ENCODE measurements at regions not wholly inside any gene's neighbourhood (a gene's known extent, or its start where the extent isn't known, plus 50 kb on each side); places are given as distances from the start of the nearest gene placed in this dataset.

- Histone ChIP-seq H2BK15ac (ENCODE audit: low read depth, low read length) (no peak overlapping the region), H3K9me3 (ENCODE audit: control insufficient read depth, low read depth, low read length) (no peaks in the 10 kb centered on the region), H2BK12ac (ENCODE audit: insufficient read length, low read depth, low read length) (no peak overlapping the region), H3K23ac (ENCODE audit: insufficient read length, low read depth, low read length) (no peak overlapping the region), H4K5ac (ENCODE audit: insufficient read length, low read depth, low read length) (no peak overlapping the region), H3K79me2 (ENCODE audit: insufficient read depth, low read length) (no peaks in the 10 kb centered on the region), H4K8ac (replicated peaks; ENCODE audit: insufficient read length, low read depth, low read length) (no peak overlapping the region), H3K56ac (ENCODE audit: insufficient read length, low read depth, low read length) (no peak overlapping the region), H2AK5ac (ENCODE audit: insufficient read length, low read length) (no peak overlapping the region), H3K14ac (ENCODE audit: insufficient read depth, low read length) (no peak overlapping the region; the same call in 1 of the 2 replicates), H3K9ac (ENCODE audit: extremely low read depth, insufficient read length, low read length) (no peak overlapping the region), H3K4ac (ENCODE audit: low read depth, low read length) (no peak overlapping the region), H3K79me1 (ENCODE audit: insufficient read depth, low read depth, low read length, poor library complexity, severe bottlenecking) (no peaks in the 10 kb centered on the region), H4K91ac (ENCODE audit: insufficient read length, low read depth, low read length) (no peak overlapping the region), H2BK20ac (ENCODE audit: low read depth, low read length, poor library complexity, severe bottlenecking) (no peak overlapping the region), H3K27ac (ENCODE audit: insufficient read length, low read depth, low read length) (no peak overlapping the region), H3T11ph (ENCODE audit: low read length) (no peak overlapping the region), H2AFZ (ENCODE audit: low read length) (no peak overlapping the region), H4K20me1 (ENCODE audit: control insufficient read depth, insufficient read depth, insufficient read length) (no peaks in the 10 kb centered on the region), H3K18ac (ENCODE audit: insufficient read length, low read depth, low read length) (no peak overlapping the region), H3K4me1 (ENCODE audit: insufficient read depth, low read length) (no peaks in the 10 kb centered on the region), H3K4me2 (ENCODE audit: insufficient read depth, insufficient read length, low read length) (no peak overlapping the region), H2BK120ac (ENCODE audit: low read depth, low read length, poor library complexity, severe bottlenecking) (no peak overlapping the region), H3K27me3 (ENCODE audit: insufficient read depth, low read length) (no peaks in the 10 kb centered on the region), H3K23me2 (ENCODE audit: insufficient read length, low read depth, low read length, poor library complexity, severe bottlenecking) (no peaks in the 10 kb centered on the region), H2BK5ac (ENCODE audit: insufficient read length, low read length) (no peak overlapping the region)
- peak overlapping the region in 2 of 3 experiments; percentile 15 to 71; a peak in 1 of 7 replicates for H3K27ac Mint-ChIP-seq
- no peak overlapping the region for H3K4me3 Mint-ChIP-seq
- H3K36me3 Mint-ChIP-seq (ENCODE audit: insufficient read depth in 1 of 3, low read depth in 3 of 3) = no peaks in the 10 kb centered on the region; a peak in 1 of 7 replicates
- H3K9me3 Mint-ChIP-seq = no peaks in the 10 kb centered on the region
- TF ChIP-seq, protein P1, sequence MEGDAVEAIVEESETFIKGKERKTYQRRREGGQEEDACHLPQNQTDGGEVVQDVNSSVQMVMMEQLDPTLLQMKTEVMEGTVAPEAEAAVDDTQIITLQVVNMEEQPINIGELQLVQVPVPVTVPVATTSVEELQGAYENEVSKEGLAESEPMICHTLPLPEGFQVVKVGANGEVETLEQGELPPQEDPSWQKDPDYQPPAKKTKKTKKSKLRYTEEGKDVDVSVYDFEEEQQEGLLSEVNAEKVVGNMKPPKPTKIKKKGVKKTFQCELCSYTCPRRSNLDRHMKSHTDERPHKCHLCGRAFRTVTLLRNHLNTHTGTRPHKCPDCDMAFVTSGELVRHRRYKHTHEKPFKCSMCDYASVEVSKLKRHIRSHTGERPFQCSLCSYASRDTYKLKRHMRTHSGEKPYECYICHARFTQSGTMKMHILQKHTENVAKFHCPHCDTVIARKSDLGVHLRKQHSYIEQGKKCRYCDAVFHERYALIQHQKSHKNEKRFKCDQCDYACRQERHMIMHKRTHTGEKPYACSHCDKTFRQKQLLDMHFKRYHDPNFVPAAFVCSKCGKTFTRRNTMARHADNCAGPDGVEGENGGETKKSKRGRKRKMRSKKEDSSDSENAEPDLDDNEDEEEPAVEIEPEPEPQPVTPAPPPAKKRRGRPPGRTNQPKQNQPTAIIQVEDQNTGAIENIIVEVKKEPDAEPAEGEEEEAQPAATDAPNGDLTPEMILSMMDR (conservative IDR thresholded peaks at IDR 0.05) = no peak
- DNase-seq = no peak
- WGBS (ENCODE audit: extremely low coverage, insufficient read length, low lambda C conversion rate) = no CpG with 5 or more reads among the region's 2 CpGs
- H3K4me1 Mint-ChIP-seq = 0 out of 4 replicates have a peak, but pooled peaks cover 0 to 2% of the 10 kb centered on the region in 2 experiments
- no peaks in the 10 kb centered on the region for H3K27me3 Mint-ChIP-seq (ENCODE audit: low read depth)
Observed at GRCh38 chr13:85990397-85990796, 191.2 kb upstream of the SLITRK6 start.

Data from H9 (cell line).